ENCODE measurements at regions not wholly inside any gene's neighbourhood (a gene's known extent, or its start where the extent isn't known, plus 50 kb on each side); places are given as distances from the start of the nearest gene placed in this dataset.

DNA sequence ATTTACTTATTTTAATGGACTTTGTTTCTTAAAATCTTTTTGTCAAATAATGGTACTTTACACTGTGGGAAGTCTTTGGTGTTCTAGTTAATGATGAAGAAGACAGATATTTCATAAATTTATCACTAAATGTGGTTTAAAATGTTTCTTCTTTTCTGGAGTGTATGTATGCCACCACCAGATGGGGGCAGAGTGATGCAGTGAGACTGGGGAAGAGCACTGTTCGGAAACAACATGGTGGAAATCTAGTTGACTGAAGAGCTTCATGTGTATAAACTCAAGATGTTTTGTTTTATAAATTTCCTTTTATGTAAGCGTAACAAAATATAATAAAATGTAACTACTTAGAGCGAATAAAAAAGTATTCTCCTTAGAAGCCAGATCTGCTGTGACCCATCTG is 195.1 kb downstream of the KCNE4 start (continued):
- TF ChIP-seq TAF1 (IDR thresholded peaks at IDR 0.05; ENCODE audit: low read depth, low read length): no peak
- no peak for TF ChIP-seq SUZ12 (IDR thresholded peaks at IDR 0.05; ENCODE audit: low read length)

All from H1 (cell line).